NT2/D1 (cell line): ENCODE measurements at regions not wholly inside any gene's neighbourhood (a gene's known extent, or its start where the extent isn't known, plus 50 kb on each side); places are given as distances from the start of the nearest gene placed in this dataset.
"Not testable (repeated sequence)": the region's sequence is repeated elsewhere in the genome, so short reads cannot be mapped to it uniquely, and the experiment has no call there.

Source experiments
- SUZ12 ChIP-seq: IDR thresholded peaks from 2 replicates; pipeline ENCODE4 v1.6.1; 2011; ENCODE audit not compliant: insufficient read length, insufficient read depth; ENCODE audit errors: extremely low read depth
- YY1 ChIP-seq: IDR thresholded peaks from 2 replicates; pipeline ENCODE4 v1.6.1; 2011; ENCODE audit not compliant: insufficient read length, insufficient read depth
- ZNF274 ChIP-seq: IDR thresholded peaks from 2 replicates; pipeline ENCODE4 v1.6.1; 2011; ENCODE audit warnings: mild to moderate bottlenecking, low read depth, low read length

- TF ChIP-seq YY1, ZNF274, SUZ12: not testable (repeated sequence)
Measured at GRCh38 chrX:13378562-13379518, 59.0 kb upstream of the ATXN3L start.
